ENCODE measurements at regions not wholly inside any gene's neighbourhood (a gene's known extent, or its start where the extent isn't known, plus 50 kb on each side); places are given as distances from the start of the nearest gene placed in this dataset.

DNA sequence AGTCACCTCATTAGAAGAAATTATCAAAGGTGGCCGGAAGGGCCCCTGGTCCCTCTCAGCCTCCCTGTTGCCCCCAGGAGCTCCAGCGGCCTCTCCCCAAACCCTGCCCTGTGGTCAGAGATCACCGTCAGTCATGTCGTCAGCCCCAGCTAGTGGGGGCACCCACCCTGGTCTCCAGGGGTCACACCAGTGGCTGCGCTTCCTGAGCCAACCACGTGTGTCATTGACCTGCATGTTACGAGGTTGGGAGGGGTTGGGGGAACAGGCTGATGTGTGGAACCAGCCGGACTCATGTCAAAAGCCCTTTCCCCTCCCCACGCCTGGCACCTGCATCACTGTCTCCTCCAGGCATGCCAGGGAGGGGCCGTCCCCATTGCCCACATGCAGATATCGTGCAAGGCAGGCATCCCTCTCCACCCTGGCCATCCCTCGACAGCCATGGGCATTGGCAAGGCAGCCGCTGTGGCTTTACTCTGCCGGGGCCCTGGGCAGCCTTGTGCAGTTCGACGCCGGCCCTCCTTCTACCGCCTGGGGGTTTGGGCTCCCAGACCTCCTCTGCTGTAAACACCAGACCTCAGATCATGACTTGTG, 128.7 kb downstream of the CRYAA start:
- H3K27ac ChIP-seq (ENCODE audit: low read depth, low read length) = no peak overlapping the region
- H3K4me1 ChIP-seq (ENCODE audit: control insufficient read depth in 1 of 2, insufficient read depth in 2 of 2, low read length in 2 of 2) = no peaks in the 10 kb centered on the region
- no peak for ATAC-seq
- H2AFZ ChIP-seq (ENCODE audit: low read depth, low read length, poor library complexity, severe bottlenecking) = no peak overlapping the region
- H3K9me3 ChIP-seq (ENCODE audit: control insufficient read depth in 1 of 2, insufficient read depth in 1 of 2, low read depth in 1 of 2, low read length in 2 of 2) = peaks cover 0 to 8% of the 10 kb centered on the region in 2 experiments; a peak in 1 of 4 replicates
- no peak overlapping the region for H3K9ac ChIP-seq (ENCODE audit: low read length)
- no peak overlapping the region for H3K4me3 ChIP-seq (replicated peaks in 1 of 2; ENCODE audit: low read depth in 1 of 2, low read length in 2 of 2)
- BruUV-seq (replicated peaks) = no TSS peak
- no peaks in the 10 kb centered on the region for H3K36me3 ChIP-seq (ENCODE audit: control insufficient read depth in 1 of 2, insufficient read depth in 2 of 2, low read length in 2 of 2)
- no peaks in the 10 kb centered on the region for H4K20me1 ChIP-seq (ENCODE audit: insufficient read depth)
- intact Hi-C loops (cut with micrococcal nuclease) = no loop called here
- no peaks in the 10 kb centered on the region for H3K27me3 ChIP-seq (ENCODE audit: insufficient read depth, low read length)
- ChIA-PET POLR2A (no interaction called here), CTCF (no interaction called here), RAD21 (ENCODE audit: low non-redundant PET in 1 of 2, low total read pairs in 2 of 2, uncharacterized antibody in 2 of 2, unreplicated experiment in 2 of 2) (no interaction called here)
- no peak for DNase-seq (ENCODE audit: low read depth, low spot score)
- no peaks in the 10 kb centered on the region for H3K79me2 ChIP-seq (ENCODE audit: insufficient read depth, low read length)
- no peaks in the 10 kb centered on the region for H3K9me2 ChIP-seq (ENCODE audit: insufficient read depth)
- no peak overlapping the region for H3K4me2 ChIP-seq (ENCODE audit: low read length)
- TF ChIP-seq EZH2 (IDR thresholded peaks at IDR 0.05) (no peak), EZH2phosphoT487 (IDR thresholded peaks at IDR 0.05; ENCODE audit: borderline replicate concordance) (no peak)
- TF ChIP-seq, protein P1, sequence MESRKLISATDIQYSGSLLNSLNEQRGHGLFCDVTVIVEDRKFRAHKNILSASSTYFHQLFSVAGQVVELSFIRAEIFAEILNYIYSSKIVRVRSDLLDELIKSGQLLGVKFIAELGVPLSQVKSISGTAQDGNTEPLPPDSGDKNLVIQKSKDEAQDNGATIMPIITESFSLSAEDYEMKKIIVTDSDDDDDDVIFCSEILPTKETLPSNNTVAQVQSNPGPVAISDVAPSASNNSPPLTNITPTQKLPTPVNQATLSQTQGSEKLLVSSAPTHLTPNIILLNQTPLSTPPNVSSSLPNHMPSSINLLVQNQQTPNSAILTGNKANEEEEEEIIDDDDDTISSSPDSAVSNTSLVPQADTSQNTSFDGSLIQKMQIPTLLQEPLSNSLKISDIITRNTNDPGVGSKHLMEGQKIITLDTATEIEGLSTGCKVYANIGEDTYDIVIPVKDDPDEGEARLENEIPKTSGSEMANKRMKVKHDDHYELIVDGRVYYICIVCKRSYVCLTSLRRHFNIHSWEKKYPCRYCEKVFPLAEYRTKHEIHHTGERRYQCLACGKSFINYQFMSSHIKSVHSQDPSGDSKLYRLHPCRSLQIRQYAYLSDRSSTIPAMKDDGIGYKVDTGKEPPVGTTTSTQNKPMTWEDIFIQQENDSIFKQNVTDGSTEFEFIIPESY (IDR thresholded peaks at IDR 0.05; ENCODE audit: extremely low read depth, insufficient replicate concordance, low read length) = no peak

DNA sequence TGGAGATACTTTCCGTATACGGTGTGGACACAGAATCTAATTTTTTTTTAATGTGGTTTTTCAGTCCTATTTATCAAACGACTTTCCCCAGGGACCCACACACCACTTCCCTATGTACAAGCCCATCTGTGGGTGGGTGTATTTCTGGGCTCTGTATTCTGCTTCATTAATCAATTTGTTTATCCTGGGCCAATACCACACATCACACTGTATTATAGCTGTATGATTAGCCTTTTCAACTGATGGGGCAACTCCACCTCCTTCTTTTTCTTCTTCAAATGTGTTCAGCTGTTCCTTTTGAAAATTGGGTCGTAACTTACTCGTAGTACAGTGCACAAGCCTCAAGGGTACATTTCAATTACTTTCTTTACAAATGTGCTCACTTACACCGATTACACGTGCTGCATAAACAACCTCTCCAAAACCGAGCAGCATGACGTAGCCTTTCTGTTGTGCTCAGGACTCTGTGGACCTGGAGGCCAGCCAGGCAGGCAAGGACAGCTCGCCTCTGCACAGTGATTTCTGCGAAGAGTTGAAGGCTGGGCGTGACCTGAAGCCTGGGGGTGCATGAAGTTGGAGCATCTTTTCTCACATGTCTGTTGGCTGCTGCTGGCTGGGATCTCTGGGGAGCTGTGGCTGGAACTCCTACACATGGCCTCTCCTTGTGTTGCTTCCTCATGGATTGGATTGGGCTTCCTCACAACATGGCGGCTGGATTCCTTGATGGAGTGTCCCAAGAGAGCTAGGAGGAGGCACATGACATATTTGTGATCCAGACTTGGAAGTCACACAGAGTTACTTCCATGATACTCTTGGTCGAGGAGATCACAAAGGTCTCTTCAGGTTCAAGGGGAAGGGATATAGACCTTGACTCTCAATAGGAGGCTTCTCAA, 126.5 kb downstream of the CRYAA start:
- H4K20me1 ChIP-seq (ENCODE audit: insufficient read depth) = no peaks in the 10 kb centered on the region
- H3K79me2 ChIP-seq (ENCODE audit: insufficient read depth, low read length) = no peaks in the 10 kb centered on the region
- no peaks in the 10 kb centered on the region for H3K4me1 ChIP-seq (ENCODE audit: control insufficient read depth in 1 of 2, insufficient read depth in 2 of 2, low read length in 2 of 2)
- no peak overlapping the region for H3K27ac ChIP-seq (ENCODE audit: low read depth, low read length)
- H2AFZ ChIP-seq (ENCODE audit: low read depth, low read length, poor library complexity, severe bottlenecking) = no peak overlapping the region
- peaks cover 0 to 8% of the 10 kb centered on the region in 2 experiments; a peak in 1 of 4 replicates for H3K9me3 ChIP-seq (ENCODE audit: control insufficient read depth in 1 of 2, insufficient read depth in 1 of 2, low read depth in 1 of 2, low read length in 2 of 2)
- no peaks in the 10 kb centered on the region for H3K36me3 ChIP-seq (ENCODE audit: control insufficient read depth in 1 of 2, insufficient read depth in 2 of 2, low read length in 2 of 2)
- POLR2A ChIA-PET = no interaction called here
- no peak overlapping the region for H3K9ac ChIP-seq (ENCODE audit: low read length)
- CTCF ChIA-PET = no interaction called here
- no peak overlapping the region for H3K4me2 ChIP-seq (ENCODE audit: low read length)
- no TSS peak for BruUV-seq (replicated peaks)
- ATAC-seq (no peak), DNase-seq (ENCODE audit: low read depth, low spot score) (no peak)
- RAD21 ChIA-PET (ENCODE audit: low non-redundant PET in 1 of 2, low total read pairs in 2 of 2, uncharacterized antibody in 2 of 2, unreplicated experiment in 2 of 2) = no interaction called here
- no peak overlapping the region for H3K4me3 ChIP-seq (replicated peaks in 1 of 2; ENCODE audit: low read depth in 1 of 2, low read length in 2 of 2)
- no peaks in the 10 kb centered on the region for H3K27me3 ChIP-seq (ENCODE audit: insufficient read depth, low read length)
- intact Hi-C loops (cut with micrococcal nuclease) = no loop called here
- H3K9me2 ChIP-seq (ENCODE audit: insufficient read depth) = no peaks in the 10 kb centered on the region
- TF ChIP-seq ZFX (IDR thresholded peaks at IDR 0.05) (no peak), POLR2AphosphoS5 (IDR thresholded peaks at IDR 0.05; ENCODE audit: low read depth, low read length) (no peak), EZH2 (IDR thresholded peaks at IDR 0.05) (no peak), RAD21 (IDR thresholded peaks at IDR 0.05; ENCODE audit: low read depth) (no peak), CEBPB (IDR thresholded peaks at IDR 0.05; ENCODE audit: low read depth) (no peak), SIN3A (IDR thresholded peaks at IDR 0.05; ENCODE audit: low read depth) (no peak), ZNF274 (IDR thresholded peaks at IDR 0.05; ENCODE audit: low read depth, low read length) (no peak), SP1 (IDR thresholded peaks at IDR 0.05; ENCODE audit: low read depth) (no peak), SRF (IDR thresholded peaks at IDR 0.05; ENCODE audit: low read depth) (no peak), EGR1 (IDR thresholded peaks at IDR 0.05; ENCODE audit: low read depth) (no peak), ELF1 (IDR thresholded peaks at IDR 0.05; ENCODE audit: borderline replicate concordance, low read depth) (no peak), TCF7L2 (IDR thresholded peaks at IDR 0.05; ENCODE audit: borderline replicate concordance, extremely low read depth, insufficient read depth, insufficient read length) (no peak), YY1 (IDR thresholded peaks at IDR 0.05; ENCODE audit: extremely low read depth, insufficient replicate concordance, low read depth, low read length) (no peak), CBX3 (IDR thresholded peaks at IDR 0.05; ENCODE audit: low read depth) (no peak)
- TF ChIP-seq, protein P2, sequence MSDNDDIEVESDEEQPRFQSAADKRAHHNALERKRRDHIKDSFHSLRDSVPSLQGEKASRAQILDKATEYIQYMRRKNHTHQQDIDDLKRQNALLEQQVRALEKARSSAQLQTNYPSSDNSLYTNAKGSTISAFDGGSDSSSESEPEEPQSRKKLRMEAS (IDR thresholded peaks at IDR 0.05) = no peak
- TF ChIP-seq, protein P3, sequence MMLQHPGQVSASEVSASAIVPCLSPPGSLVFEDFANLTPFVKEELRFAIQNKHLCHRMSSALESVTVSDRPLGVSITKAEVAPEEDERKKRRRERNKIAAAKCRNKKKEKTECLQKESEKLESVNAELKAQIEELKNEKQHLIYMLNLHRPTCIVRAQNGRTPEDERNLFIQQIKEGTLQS (IDR thresholded peaks at IDR 0.05) = no peak

Measured in HCT116 (cell line).